IMR-90 (cell line): ENCODE measurements at regions not wholly inside any gene's neighbourhood (a gene's known extent, or its start where the extent isn't known, plus 50 kb on each side); places are given as distances from the start of the nearest gene placed in this dataset.

Experiments
- ATAC-seq: fragments of 200-7000 bp; cut with Tn5 transposase; 2 replicates; pipeline ENCODE4 v1.9.1; 2020; ENCODE audit warnings: low read depth, mild to moderate bottlenecking, moderate library complexity
- BruUV-seq: library from RNA; stranded (reverse); fragments of 400-500 nt; replicated peaks from 2 replicates; lab custom pipeline; 2021; lab: Mats Ljungman, UMichigan
- CTCF ChIA-PET: fragments of 300-600 bp; formaldehyde crosslinking; extraction: SDS; loops from one replicate; lab custom pipeline; 2021; ENCODE audit warnings: antibody characterized with exemption; lab: Yijun Ruan, JAX
- POLR2A ChIA-PET: fragments of 300-600 bp; sonication (Branson Sonifier 250); formaldehyde crosslinking; loops from one replicate; lab custom pipeline; 2022; ENCODE audit warnings: antibody characterized with exemption; ENCODE audit not compliant: unreplicated experiment; lab: Charles Lee
- DNase-seq: peaks from one replicate; pipeline ENCODE4 v3.0.0; 2013
- H2AFZ ChIP-seq: replicated peaks from 2 replicates; pipeline ENCODE3; 2013; ENCODE audit warnings: low read length, mild to moderate bottlenecking; ENCODE audit not compliant: poor library complexity
- H2AK5ac ChIP-seq: 2 replicates; pipeline ENCODE4 v1.6.1; 2013; ENCODE audit warnings: low read depth, low read length, inconsistent platforms
- H2AK9ac ChIP-seq: replicated peaks from 2 replicates; pipeline ENCODE3; 2013; ENCODE audit warnings: mild to moderate bottlenecking, low read depth, low read length, moderate library complexity; ENCODE audit not compliant: poor library complexity
- H2BK120ac ChIP-seq: 2 replicates; pipeline ENCODE4 v1.6.1; 2013; ENCODE audit warnings: low read depth, low read length, inconsistent platforms
- H2BK15ac ChIP-seq: 3 replicates; pipeline ENCODE4 v1.6.1; 2013; ENCODE audit warnings: low read depth, low read length, inconsistent platforms
- H2BK20ac ChIP-seq: 2 replicates; pipeline ENCODE4 v1.6.1; 2013; ENCODE audit warnings: low read depth, mild to moderate bottlenecking, inconsistent platforms, low read length, moderate library complexity
- H2BK5ac ChIP-seq: 2 replicates; pipeline ENCODE4 v1.6.1; 2013; ENCODE audit warnings: mild to moderate bottlenecking, low read depth, low read length, inconsistent platforms; ENCODE audit not compliant: poor library complexity, severe bottlenecking
- H3K14ac ChIP-seq: replicated peaks from 2 replicates; pipeline ENCODE4 v1.6.1; 2013; ENCODE audit warnings: low read depth, low read length, inconsistent platforms
- H3K18ac ChIP-seq: 2 replicates; pipeline ENCODE4 v1.6.1; 2013; ENCODE audit warnings: low read depth, low read length, control low read depth
- H3K23ac ChIP-seq: 2 replicates; pipeline ENCODE4 v1.6.1; 2013; ENCODE audit warnings: low read depth, low read length, inconsistent platforms
- H3K27ac ChIP-seq: 2 replicates; pipeline ENCODE4 v1.5.1; 2013; ENCODE audit warnings: mild to moderate bottlenecking, control low read depth, low read length; ENCODE audit not compliant: insufficient read depth
- H3K27me3 ChIP-seq: 2 replicates; pipeline ENCODE4 v1.6.1; 2013; ENCODE audit warnings: low read length; ENCODE audit not compliant: control insufficient read depth, insufficient read depth
- H3K36me3 ChIP-seq: 2 replicates; pipeline ENCODE4 v1.6.1; 2013; ENCODE audit warnings: low read length, mixed read lengths; ENCODE audit not compliant: control insufficient read depth, insufficient read depth
- H3K4ac ChIP-seq: 2 replicates; pipeline ENCODE4 v1.6.1; 2013; ENCODE audit warnings: low read depth, low read length, inconsistent platforms
- H3K4me1 ChIP-seq: 2 replicates; pipeline ENCODE4 v1.6.1; 2013; ENCODE audit warnings: low read length, mixed read lengths; ENCODE audit not compliant: control insufficient read depth, insufficient read depth
- H3K4me2 ChIP-seq: 2 replicates; pipeline ENCODE4 v1.6.1; 2013; ENCODE audit warnings: low read depth, mild to moderate bottlenecking, control low read depth, low read length, moderate library complexity
- H3K4me3 ChIP-seq: 2 replicates; pipeline ENCODE4 v1.5.1; 2013; ENCODE audit warnings: low read depth, mild to moderate bottlenecking, control low read depth, low read length, moderate library complexity; ENCODE audit not compliant: insufficient read depth
- H3K56ac ChIP-seq: 2 replicates; pipeline ENCODE4 v1.6.1; 2013; ENCODE audit warnings: low read length, inconsistent platforms; ENCODE audit not compliant: insufficient read depth; ENCODE audit errors: extremely low read depth
- H3K79me1 ChIP-seq, 2 experiments: 2 replicates each; pipeline ENCODE4 v1.6.1; 2013; ENCODE audit warnings: low read length in 2 of 2, inconsistent platforms in 1 of 2, low read depth in 1 of 2
- H3K9ac ChIP-seq: 2 replicates; pipeline ENCODE4 v1.6.1; 2013; ENCODE audit warnings: low read depth, low read length, control low read depth
- H3K9me1 ChIP-seq: 2 replicates; pipeline ENCODE4 v1.6.1; 2013; ENCODE audit warnings: low read length, inconsistent platforms; ENCODE audit not compliant: insufficient read depth
- H3K9me3 ChIP-seq: 2 replicates; pipeline ENCODE4 v1.6.1; 2013; ENCODE audit warnings: low read length; ENCODE audit not compliant: control insufficient read depth, insufficient read depth
- H4K20me1 ChIP-seq: 2 replicates; pipeline ENCODE4 v1.6.1; 2013; ENCODE audit warnings: low read length, inconsistent platforms; ENCODE audit not compliant: insufficient read depth
- H4K5ac ChIP-seq: 2 replicates; pipeline ENCODE4 v1.6.1; 2013; ENCODE audit warnings: mild to moderate bottlenecking, low read depth, low read length, control low read depth
- H4K8ac ChIP-seq, 2 experiments: 2 replicates each; pipeline ENCODE4 v1.6.1; 2013; ENCODE audit warnings: low read depth in 2 of 2, low read length in 2 of 2, control low read depth in 1 of 2, inconsistent platforms in 1 of 2
- H4K91ac ChIP-seq: 2 replicates; pipeline ENCODE4 v1.6.1; 2013; ENCODE audit warnings: low read depth, low read length, inconsistent platforms; ENCODE audit not compliant: insufficient read depth
- BHLHE40 ChIP-seq: fragments of 150-350 bp; IDR thresholded peaks from 2 replicates; pipeline ENCODE4 v1.6.1; 2016; ENCODE audit warnings: mild to moderate bottlenecking, low read depth, low read length
- CEBPB ChIP-seq: IDR thresholded peaks from 2 replicates; pipeline ENCODE4 v1.6.1; 2012; ENCODE audit warnings: low read depth, low read length, improper control_type of control experiment
- CHD1 ChIP-seq: IDR thresholded peaks from 2 replicates; pipeline ENCODE4 v1.6.1; 2012; ENCODE audit warnings: low read depth, low read length, improper control_type of control experiment
- FOS ChIP-seq: fragments of 150-350 bp; IDR thresholded peaks from 2 replicates; pipeline ENCODE4 v1.6.1; 2016; ENCODE audit warnings: low read depth, low read length
- MAFK ChIP-seq: IDR thresholded peaks from 2 replicates; pipeline ENCODE4 v1.6.1; 2012; ENCODE audit warnings: low read depth, low read length, improper control_type of control experiment
- MXI1 ChIP-seq: IDR thresholded peaks from 2 replicates; pipeline ENCODE4 v1.6.1; 2012; ENCODE audit warnings: low read depth, mild to moderate bottlenecking, low read length, moderate library complexity, borderline replicate concordance
- NFE2L2 ChIP-seq: fragments of 150-350 bp; IDR thresholded peaks from 2 replicates; pipeline ENCODE4 v1.6.1; 2016; ENCODE audit warnings: low read depth, mild to moderate bottlenecking, low read length
- POLR2A ChIP-seq: IDR thresholded peaks from 2 replicates; pipeline ENCODE4 v1.6.1; 2012; ENCODE audit warnings: mild to moderate bottlenecking, low read depth, low read length
- RAD21 ChIP-seq: IDR thresholded peaks from 2 replicates; pipeline ENCODE4 v1.6.1; 2012; ENCODE audit warnings: low read length, improper control_type of control experiment
- RCOR1 ChIP-seq: IDR thresholded peaks from 2 replicates; pipeline ENCODE4 v1.6.1; 2012; ENCODE audit warnings: mild to moderate bottlenecking, low read length, improper control_type of control experiment; ENCODE audit not compliant: insufficient replicate concordance
- RFX5 ChIP-seq: IDR thresholded peaks from 2 replicates; pipeline ENCODE4 v1.8.0; 2012; ENCODE audit warnings: low read depth, mild to moderate bottlenecking, low read length, moderate library complexity
- SMC3 ChIP-seq: fragments of 150-350 bp; IDR thresholded peaks from 2 replicates; pipeline ENCODE4 v1.6.1; 2016; ENCODE audit warnings: low read depth, mild to moderate bottlenecking, antibody characterized with exemption, low read length, moderate library complexity
- USF2 ChIP-seq: fragments of 150-350 bp; IDR thresholded peaks from 2 replicates; pipeline ENCODE4 v1.6.1; 2017; ENCODE audit warnings: mild to moderate bottlenecking, antibody characterized with exemption, low read length, low read depth
- WGBS, 2 experiments: methylation state at CpG; one replicate each; pipeline versions ENCODE4 v1.1.5 to v1.1.7; 2013; ENCODE audit warnings: missing lambda C conversion rate in 2 of 2; ENCODE audit not compliant: insufficient read length in 1 of 2; ENCODE audit errors: extremely low coverage in 2 of 2; 5-methylcytosine and 5-hydroxymethylcytosine counted together
- dilution Hi-C: fragments of 300-500 bp; cut with HindIII; formaldehyde crosslinking; loops from one replicate; pipeline ENCODE4 v1.14.3; 2018; ENCODE audit warnings: low sequenced_read_pairs; ENCODE audit not compliant: unreplicated experiment
- in situ Hi-C: fragments of 300-500 bp; cut with MboI; formaldehyde crosslinking; loops from 3 replicates; pipeline ENCODE4 v1.14.3; 2019; ENCODE audit warnings: low sequenced_read_pairs, inconsistent platforms, mixed read lengths
- intact Hi-C: fragments of 100-400 bp; cut with micrococcal nuclease; formaldehyde crosslinking; loops from 2 replicates; pipeline ENCODE4 v1.10.0; 2022
- TF ChIP-seq, protein P1 (sequence below): conservative IDR thresholded peaks from 2 replicates; pipeline ENCODE4 v1.5.1; 2012; ENCODE audit warnings: mild to moderate bottlenecking, low read depth, low read length, improper control_type of control experiment
- TF ChIP-seq, protein P2 (sequence below): fragments of 150-350 bp; IDR thresholded peaks from 2 replicates; pipeline ENCODE4 v1.6.1; 2016; ENCODE audit warnings: low read depth, mild to moderate bottlenecking, low read length, moderate library complexity, borderline replicate concordance

- Histone ChIP-seq H3K27ac (no peak overlapping the region), H3K36me3 (no peaks in the 10 kb centered on the region), H4K5ac (no peak overlapping the region), H3K4me3 (no peak overlapping the region), H2AK5ac (no peak overlapping the region), H3K18ac (no peak overlapping the region), H2BK5ac (no peak overlapping the region), H3K4me1 (no peaks in the 10 kb centered on the region), H3K27me3 (peaks cover 43% of the 10 kb centered on the region), H4K8ac (no peak overlapping the region), H3K56ac (no peak overlapping the region), H3K9me3 (peaks cover 2% of the 10 kb centered on the region; the same call in 1 of the 2 replicates), H4K91ac (no peak overlapping the region), H3K9ac (no peak overlapping the region), H2AK9ac (no peak overlapping the region), H3K4me2 (no peak overlapping the region), H4K20me1 (no peaks in the 10 kb centered on the region), H2AFZ (no peak overlapping the region), H3K4ac (no peak overlapping the region), H3K23ac (no peak overlapping the region), H3K14ac (no peak overlapping the region), H2BK15ac (no peak overlapping the region), H2BK20ac (no peak overlapping the region), H2BK120ac (no peak overlapping the region), H3K79me1 (no peaks in the 10 kb centered on the region), H3K9me1 (no peaks in the 10 kb centered on the region)
- intact Hi-C loops (no loop called here), dilution Hi-C loops (no loop called here), in situ Hi-C loops (no loop called here)
- DNase-seq (no peak), ATAC-seq (no peak)
- no peak for TF ChIP-seq MAFK
- no peak for TF ChIP-seq FOS
- TF ChIP-seq NFE2L2 = no peak
- TF ChIP-seq RFX5 = no peak
- TF ChIP-seq MXI1 = no peak
- no peak for TF ChIP-seq RAD21
- no peak for TF ChIP-seq BHLHE40
- no peak for TF ChIP-seq RCOR1
- TF ChIP-seq SMC3 = no peak
- TF ChIP-seq, protein P1, sequence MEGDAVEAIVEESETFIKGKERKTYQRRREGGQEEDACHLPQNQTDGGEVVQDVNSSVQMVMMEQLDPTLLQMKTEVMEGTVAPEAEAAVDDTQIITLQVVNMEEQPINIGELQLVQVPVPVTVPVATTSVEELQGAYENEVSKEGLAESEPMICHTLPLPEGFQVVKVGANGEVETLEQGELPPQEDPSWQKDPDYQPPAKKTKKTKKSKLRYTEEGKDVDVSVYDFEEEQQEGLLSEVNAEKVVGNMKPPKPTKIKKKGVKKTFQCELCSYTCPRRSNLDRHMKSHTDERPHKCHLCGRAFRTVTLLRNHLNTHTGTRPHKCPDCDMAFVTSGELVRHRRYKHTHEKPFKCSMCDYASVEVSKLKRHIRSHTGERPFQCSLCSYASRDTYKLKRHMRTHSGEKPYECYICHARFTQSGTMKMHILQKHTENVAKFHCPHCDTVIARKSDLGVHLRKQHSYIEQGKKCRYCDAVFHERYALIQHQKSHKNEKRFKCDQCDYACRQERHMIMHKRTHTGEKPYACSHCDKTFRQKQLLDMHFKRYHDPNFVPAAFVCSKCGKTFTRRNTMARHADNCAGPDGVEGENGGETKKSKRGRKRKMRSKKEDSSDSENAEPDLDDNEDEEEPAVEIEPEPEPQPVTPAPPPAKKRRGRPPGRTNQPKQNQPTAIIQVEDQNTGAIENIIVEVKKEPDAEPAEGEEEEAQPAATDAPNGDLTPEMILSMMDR = no peak
- no peak for TF ChIP-seq POLR2A
- TF ChIP-seq, protein P2, sequence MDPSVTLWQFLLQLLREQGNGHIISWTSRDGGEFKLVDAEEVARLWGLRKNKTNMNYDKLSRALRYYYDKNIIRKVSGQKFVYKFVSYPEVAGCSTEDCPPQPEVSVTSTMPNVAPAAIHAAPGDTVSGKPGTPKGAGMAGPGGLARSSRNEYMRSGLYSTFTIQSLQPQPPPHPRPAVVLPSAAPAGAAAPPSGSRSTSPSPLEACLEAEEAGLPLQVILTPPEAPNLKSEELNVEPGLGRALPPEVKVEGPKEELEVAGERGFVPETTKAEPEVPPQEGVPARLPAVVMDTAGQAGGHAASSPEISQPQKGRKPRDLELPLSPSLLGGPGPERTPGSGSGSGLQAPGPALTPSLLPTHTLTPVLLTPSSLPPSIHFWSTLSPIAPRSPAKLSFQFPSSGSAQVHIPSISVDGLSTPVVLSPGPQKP = no peak
- no peak for TF ChIP-seq CEBPB
- TF ChIP-seq CHD1 = no peak
- TF ChIP-seq USF2 = no peak
- no CpG with 5 or more reads among the region's 5 CpGs for WGBS, 2 experiments
- no TSS peak for BruUV-seq
- ChIA-PET CTCF (no interaction called here), POLR2A (no interaction called here)
Observed at GRCh38 chr2:173556816-173557215, 202.1 kb downstream of the CDCA7 start.
